Motor neuron (in vitro differentiated cells): ENCODE measurements at regions not wholly inside any gene's neighbourhood (a gene's known extent, or its start where the extent isn't known, plus 50 kb on each side); places are given as distances from the start of the nearest gene placed in this dataset.
"Not testable (repeated sequence)": the region's sequence is repeated elsewhere in the genome, so short reads cannot be mapped to it uniquely, and the experiment has no call there.

Experiments
- ATAC-seq, 8 experiments: fragments of 200-7000 bp; cut with Tn5 transposase; replicated peaks in 6 of 8; 2 replicates each; pipeline ENCODE4 v1.8.0; 2021; ENCODE audit warnings: mild to moderate bottlenecking in 8 of 8, moderate library complexity in 8 of 8
- H3K27ac ChIP-seq, 2 donors: fragments of 250-450 bp; sonication (Bioruptor Pico); 2 replicates each; pipeline ENCODE4 v1.9.0; 2021; ENCODE audit warnings: antibody characterized with exemption in 2 of 2, mild to moderate bottlenecking in 2 of 2, moderate library complexity in 1 of 2
- H3K4me1 ChIP-seq, 2 donors: fragments of 250-450 bp; sonication (Bioruptor Pico); replicated peaks in 1 of 2; 2 replicates each; pipeline ENCODE4 v1.6.1; 2021; ENCODE audit warnings: antibody characterized with exemption in 2 of 2, mild to moderate bottlenecking in 2 of 2, moderate library complexity in 1 of 2
- H3K4me3 ChIP-seq, 5 donors: fragments of 250-450 bp; sonication (Bioruptor Pico); 2 replicates each; pipeline ENCODE4 v1.9.0; 2021; ENCODE audit warnings: antibody characterized with exemption in 5 of 5, mild to moderate bottlenecking in 5 of 5, moderate library complexity in 4 of 5
- WGBS, 10 experiments: fragments of 450-650 bp; shearing (Covaris generic); methylation state at CpG; one replicate each; pipeline ENCODE4 v1.0.0; 2022; 5-methylcytosine and 5-hydroxymethylcytosine counted together
- in situ Hi-C, 9 experiments: fragments of 400-800 bp; cut with MboI; loops; one replicate each; pipeline ENCODE4 v1.15.0; 2021; ENCODE audit warnings: low sequenced_read_pairs in 9 of 9, low pct_unique_long_range_greater_than_20kb in 2 of 9; ENCODE audit not compliant: unreplicated experiment in 9 of 9

GRCh38 chrY:5877617-5878016 is 368.4 kb upstream of the TSPY2 start:
- H3K4me3 ChIP-seq, in situ Hi-C loops, H3K27ac ChIP-seq, H3K4me1 ChIP-seq: not testable (repeated sequence)
- no CpG with 5 or more reads among the region's 1 CpG for WGBS, 10 experiments
- ATAC-seq = peak in 3 of 8 experiments; percentile 33 to 76 (median 64)

DNA sequence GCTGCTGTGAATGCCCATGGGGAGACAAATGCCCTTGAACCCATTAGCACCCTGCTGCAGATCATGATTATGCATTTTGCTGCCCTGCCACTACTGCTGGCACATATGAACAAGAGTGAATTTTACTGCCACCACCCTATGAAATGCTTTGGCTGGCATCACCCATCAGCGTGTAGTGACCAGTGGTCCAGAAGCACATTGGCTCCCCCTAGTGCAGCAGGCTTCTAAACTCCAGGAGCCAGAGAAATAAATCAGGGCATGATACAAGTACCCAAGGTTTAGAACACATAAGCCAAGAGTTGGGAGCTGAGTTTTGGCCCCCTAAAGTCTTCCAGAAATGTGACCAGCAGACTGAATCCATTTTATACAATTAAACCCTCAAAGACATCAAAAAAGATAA is 355.4 kb upstream of the TSPY2 start:
- no CpG with 5 or more reads among the region's 1 CpG for WGBS, 10 experiments
- in situ Hi-C loops, H3K4me1 ChIP-seq, H3K27ac ChIP-seq, H3K4me3 ChIP-seq: not testable (repeated sequence)
- ATAC-seq = peak in 1 of 8 experiments; percentile 80

DNA sequence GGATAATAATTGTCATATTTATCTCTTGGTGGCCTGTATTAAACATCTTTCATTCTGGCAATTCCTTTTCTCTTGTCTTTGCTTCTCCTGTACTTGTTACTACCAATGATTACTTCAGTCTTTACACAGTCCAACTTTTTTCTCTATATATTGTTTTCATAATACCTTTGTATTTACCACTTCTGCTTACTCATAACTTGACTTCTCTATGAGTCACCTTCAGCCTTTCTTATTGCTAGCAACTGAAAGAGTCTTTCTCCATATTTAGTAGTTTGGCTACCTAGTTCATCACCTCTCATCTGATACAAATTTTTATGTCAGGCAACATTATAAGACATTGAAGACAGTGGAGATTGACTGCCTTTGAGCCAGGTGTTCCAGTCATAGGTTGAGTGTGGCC is 349.3 kb upstream of the TSPY2 start:
- H3K4me1 ChIP-seq, H3K27ac ChIP-seq, H3K4me3 ChIP-seq, in situ Hi-C loops, ATAC-seq: not testable (repeated sequence)

GRCh38 chrY:5908696-5909494 is 337.1 kb upstream of the TSPY2 start:
- H3K4me1 ChIP-seq, H3K27ac ChIP-seq, in situ Hi-C loops, H3K4me3 ChIP-seq: not testable (repeated sequence)
- 100% methylated on average over 1 of the region's 4 CpGs; no CpG with 5 or more reads in 9 of the 10 experiments for WGBS, 10 experiments
- ATAC-seq = peak in 3 of 8 experiments; percentile 24 to 56 (median 34)

- ATAC-seq, in situ Hi-C loops: not testable (repeated sequence)
- WGBS, 10 experiments = no CpG with 5 or more reads among the region's 21 CpGs
Observed at GRCh38 chrY:5938442-5938841, 307.6 kb upstream of the TSPY2 start.

DNA sequence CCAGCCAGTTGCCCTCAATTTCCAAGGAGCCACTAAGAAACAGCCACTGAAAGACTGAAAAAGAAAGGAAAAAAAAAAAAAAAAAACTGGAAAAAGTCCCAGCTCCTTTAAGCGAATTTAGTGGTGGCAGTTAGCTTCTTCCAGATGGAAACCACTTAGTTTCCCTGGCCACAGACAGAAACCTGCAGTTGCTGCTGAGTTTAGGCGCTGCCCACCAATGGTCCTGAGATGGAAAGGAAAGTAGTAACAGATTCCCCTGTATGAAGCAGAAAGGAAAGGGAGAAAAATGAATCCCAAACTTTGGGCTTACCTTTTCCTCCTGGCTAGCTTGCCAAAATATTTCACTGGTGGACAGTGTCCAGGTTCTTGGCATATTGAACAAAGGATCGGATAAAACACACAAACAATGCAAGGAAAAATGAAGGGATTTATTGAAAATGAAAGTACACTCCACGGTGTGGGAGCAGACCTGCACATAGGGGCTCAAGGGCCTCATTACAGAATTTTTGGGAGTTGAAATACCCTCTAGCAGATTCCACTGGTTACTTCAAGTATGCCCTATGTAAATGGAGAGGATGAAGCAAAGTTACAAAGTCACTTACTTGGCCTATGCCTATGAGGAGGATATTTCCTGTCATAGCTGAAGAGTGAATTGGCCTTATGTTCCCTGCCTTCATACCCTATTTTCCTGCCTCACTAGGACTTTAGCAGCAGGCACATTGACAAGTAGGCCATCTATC is 299.5 kb upstream of the TSPY2 start:
- H3K4me1 ChIP-seq, in situ Hi-C loops, H3K27ac ChIP-seq, ATAC-seq, H3K4me3 ChIP-seq: not testable (repeated sequence)
- 80% methylated on average over 1 of the region's 4 CpGs; no CpG with 5 or more reads in 9 of the 10 experiments for WGBS, 10 experiments

More at GRCh38 chrY:5938442-5938841, 307.6 kb upstream of the TSPY2 start:
- not testable (repeated sequence) for H3K4me1 ChIP-seq, H3K4me3 ChIP-seq, H3K27ac ChIP-seq

DNA sequence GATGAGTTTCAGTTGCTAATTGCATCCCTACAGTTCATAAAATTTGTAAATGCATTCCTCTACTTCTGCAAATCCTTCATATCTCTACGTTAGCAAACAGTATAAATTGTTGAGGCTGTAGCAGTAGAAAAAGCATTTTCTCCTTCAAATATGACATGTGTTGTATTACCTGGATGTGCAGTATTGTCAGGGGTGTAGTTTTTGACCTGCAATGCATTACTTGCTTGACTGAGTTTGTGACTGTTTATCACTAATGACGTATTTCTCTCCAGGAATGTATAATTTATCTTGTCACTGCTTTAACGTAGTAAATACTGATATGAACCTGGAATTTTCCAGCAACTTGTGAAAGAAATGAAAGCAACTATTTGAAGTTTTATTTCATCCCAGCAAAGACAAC is 279.0 kb upstream of the TSPY2 start:
- in situ Hi-C loops, H3K4me1 ChIP-seq, H3K27ac ChIP-seq, ATAC-seq, H3K4me3 ChIP-seq: not testable (repeated sequence)
- 67% methylated on average over 1 of the region's 3 CpGs; no CpG with 5 or more reads in 9 of the 10 experiments for WGBS, 10 experiments

DNA sequence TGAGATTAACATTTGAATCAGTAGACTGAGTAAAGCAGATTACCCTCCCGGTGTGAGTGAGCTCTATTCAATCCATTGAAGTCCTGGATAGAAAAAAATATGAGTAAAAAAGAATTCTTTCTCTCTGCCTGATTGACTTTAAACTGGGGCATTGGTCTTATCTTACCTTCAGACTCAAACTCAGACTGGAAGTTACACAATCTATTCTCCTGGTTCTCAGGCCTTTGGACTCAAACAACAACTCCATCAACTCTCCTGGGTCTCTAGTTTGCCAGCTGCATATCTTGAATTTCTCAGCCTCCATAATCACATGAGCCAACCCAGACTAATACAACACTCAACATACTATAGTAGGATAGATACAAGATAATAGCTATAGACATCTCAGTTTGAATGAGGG is 255.4 kb upstream of the TSPY2 start:
- 20% methylated on average over 1 of the region's 1 CpG; no CpG with 5 or more reads in 9 of the 10 experiments for WGBS, 10 experiments
- ATAC-seq, H3K4me3 ChIP-seq, H3K27ac ChIP-seq, in situ Hi-C loops, H3K4me1 ChIP-seq: not testable (repeated sequence)
